ENCODE measurements at regions not wholly inside any gene's neighbourhood (a gene's known extent, or its start where the extent isn't known, plus 50 kb on each side); places are given as distances from the start of the nearest gene placed in this dataset.
"Not testable (repeated sequence)": the region's sequence is repeated elsewhere in the genome, so short reads cannot be mapped to it uniquely, and the experiment has no call there.

- not testable (repeated sequence) for H3K27me3 Mint-ChIP-seq; H3K36me3 Mint-ChIP-seq (ENCODE audit: low read depth)
These were observed 290.1 kb downstream of the ZNF716 start for GRCh38 chr7:57740126-57740525.

GRCh38 chr7:57769131-57769530, 319.2 kb downstream of the ZNF716 start:
- no peaks in the 10 kb centered on the region for H3K27me3 Mint-ChIP-seq
- no peaks in the 10 kb centered on the region for H3K36me3 Mint-ChIP-seq (ENCODE audit: low read depth)
- H3K4me3 Mint-ChIP-seq = no peak overlapping the region
- H3K27ac Mint-ChIP-seq = no peak overlapping the region
- peaks cover 13% of the 10 kb centered on the region for H3K9me3 Mint-ChIP-seq
- H3K4me1 Mint-ChIP-seq (ENCODE audit: low read depth) = no peaks in the 10 kb centered on the region

More at GRCh38 chr7:57740126-57740525, 290.1 kb downstream of the ZNF716 start:
- not testable (repeated sequence) for H3K27ac Mint-ChIP-seq; H3K4me1 Mint-ChIP-seq (ENCODE audit: low read depth); H3K4me3 Mint-ChIP-seq
- peaks cover 17% of the 10 kb centered on the region for H3K9me3 Mint-ChIP-seq

GRCh38 chr7:57769958-57770357, 320.0 kb downstream of the ZNF716 start:
- Mint-ChIP-seq H3K9me3 (peaks cover 13% of the 10 kb centered on the region), H3K4me3 (no peak overlapping the region), H3K27ac (no peak overlapping the region), H3K4me1 (ENCODE audit: low read depth) (no peaks in the 10 kb centered on the region), H3K27me3 (no peaks in the 10 kb centered on the region), H3K36me3 (ENCODE audit: low read depth) (no peaks in the 10 kb centered on the region)

- Mint-ChIP-seq H3K27me3 (no peaks in the 10 kb centered on the region), H3K4me3 (no peak overlapping the region), H3K36me3 (ENCODE audit: low read depth) (no peaks in the 10 kb centered on the region), H3K9me3 (peaks cover 17% of the 10 kb centered on the region), H3K4me1 (ENCODE audit: low read depth) (no peaks in the 10 kb centered on the region), H3K27ac (no peak overlapping the region)
These were observed 322.3 kb downstream of the ZNF716 start for GRCh38 chr7:57772126-57772924.

GRCh38 chr7:57774300-57774699, 324.3 kb downstream of the ZNF716 start:
- H3K9me3 Mint-ChIP-seq = peaks cover 24% of the 10 kb centered on the region
- H3K27me3 Mint-ChIP-seq = no peaks in the 10 kb centered on the region
- H3K27ac Mint-ChIP-seq = no peak overlapping the region
- H3K36me3 Mint-ChIP-seq (ENCODE audit: low read depth) = no peaks in the 10 kb centered on the region
- H3K4me3 Mint-ChIP-seq = no peak overlapping the region
- H3K4me1 Mint-ChIP-seq (ENCODE audit: low read depth) = no peaks in the 10 kb centered on the region

- Mint-ChIP-seq H3K36me3 (ENCODE audit: low read depth) (no peaks in the 10 kb centered on the region), H3K27ac (no peak overlapping the region), H3K27me3 (no peaks in the 10 kb centered on the region), H3K4me3 (no peak overlapping the region), H3K4me1 (ENCODE audit: low read depth) (no peaks in the 10 kb centered on the region), H3K9me3 (peaks cover 22% of the 10 kb centered on the region)
These were observed 325.6 kb downstream of the ZNF716 start for GRCh38 chr7:57775396-57776088.

- H3K4me1 Mint-ChIP-seq (ENCODE audit: low read depth); H3K27me3 Mint-ChIP-seq; H3K4me3 Mint-ChIP-seq; H3K27ac Mint-ChIP-seq; H3K36me3 Mint-ChIP-seq (ENCODE audit: low read depth): not testable (repeated sequence)
- H3K9me3 Mint-ChIP-seq = peaks cover 18% of the 10 kb centered on the region
These were observed 326.3 kb downstream of the ZNF716 start for GRCh38 chr7:57776136-57776856.

- no peaks in the 10 kb centered on the region for H3K27me3 Mint-ChIP-seq
- H3K27ac Mint-ChIP-seq = no peak overlapping the region
- H3K4me3 Mint-ChIP-seq = no peak overlapping the region
- peaks cover 4% of the 10 kb centered on the region for H3K9me3 Mint-ChIP-seq
- no peaks in the 10 kb centered on the region for H3K36me3 Mint-ChIP-seq (ENCODE audit: low read depth)
- H3K4me1 Mint-ChIP-seq (ENCODE audit: low read depth) = no peaks in the 10 kb centered on the region
These were observed 339.2 kb downstream of the ZNF716 start for GRCh38 chr7:57789130-57789529.

GRCh38 chr7:57819491-57819981, 369.6 kb downstream of the ZNF716 start:
- no peaks in the 10 kb centered on the region for H3K4me1 Mint-ChIP-seq (ENCODE audit: low read depth)
- peaks cover 25% of the 10 kb centered on the region for H3K9me3 Mint-ChIP-seq
- no peaks in the 10 kb centered on the region for H3K27me3 Mint-ChIP-seq

GRCh38 chr7:57820477-57820876, 370.5 kb downstream of the ZNF716 start:
- peaks cover 4% of the 10 kb centered on the region for H3K36me3 Mint-ChIP-seq (ENCODE audit: low read depth)
- no peak overlapping the region for H3K27ac Mint-ChIP-seq
- H3K4me3 Mint-ChIP-seq = no peak overlapping the region
- peaks cover 24% of the 10 kb centered on the region for H3K9me3 Mint-ChIP-seq
- H3K27me3 Mint-ChIP-seq = no peaks in the 10 kb centered on the region
- H3K4me1 Mint-ChIP-seq (ENCODE audit: low read depth) = no peaks in the 10 kb centered on the region

More at GRCh38 chr7:57819491-57819981, 369.6 kb downstream of the ZNF716 start:
- Mint-ChIP-seq H3K36me3 (ENCODE audit: low read depth) (peaks cover 4% of the 10 kb centered on the region), H3K4me3 (no peak overlapping the region), H3K27ac (no peak overlapping the region)

GRCh38 chr7:57821438-57822382, 371.7 kb downstream of the ZNF716 start:
- Mint-ChIP-seq H3K27me3 (no peaks in the 10 kb centered on the region), H3K4me3 (no peak overlapping the region), H3K36me3 (ENCODE audit: low read depth) (peaks cover 4% of the 10 kb centered on the region), H3K9me3 (peaks cover 21% of the 10 kb centered on the region), H3K4me1 (ENCODE audit: low read depth) (no peaks in the 10 kb centered on the region), H3K27ac (no peak overlapping the region)

- not testable (repeated sequence) for H3K27ac Mint-ChIP-seq; H3K9me3 Mint-ChIP-seq; H3K36me3 Mint-ChIP-seq (ENCODE audit: low read depth); H3K4me3 Mint-ChIP-seq; H3K4me1 Mint-ChIP-seq (ENCODE audit: low read depth); H3K27me3 Mint-ChIP-seq
These were observed 376.6 kb downstream of the ZNF716 start for GRCh38 chr7:57826548-57826947.

GRCh38 chr7:57835161-57835560, 385.2 kb downstream of the ZNF716 start:
- not testable (repeated sequence) for H3K36me3 Mint-ChIP-seq (ENCODE audit: low read depth); H3K9me3 Mint-ChIP-seq; H3K4me1 Mint-ChIP-seq (ENCODE audit: low read depth); H3K27ac Mint-ChIP-seq; H3K4me3 Mint-ChIP-seq; H3K27me3 Mint-ChIP-seq

GRCh38 chr7:57839152-57839551, 389.2 kb downstream of the ZNF716 start:
- not testable (repeated sequence) for H3K9me3 Mint-ChIP-seq; H3K27me3 Mint-ChIP-seq; H3K4me1 Mint-ChIP-seq (ENCODE audit: low read depth); H3K27ac Mint-ChIP-seq; H3K4me3 Mint-ChIP-seq; H3K36me3 Mint-ChIP-seq (ENCODE audit: low read depth)
